Liver (tissue), 8 donors: ENCODE measurements at regions not wholly inside any gene's neighbourhood (a gene's known extent, or its start where the extent isn't known, plus 50 kb on each side); places are given as distances from the start of the nearest gene placed in this dataset.

ENCODE experiments used
- DNase-seq: peaks from one replicate; pipeline ENCODE4 v3.0.0-alpha.2; 2017; ENCODE audit warnings: low spot score
- H3K27ac ChIP-seq, 2 donors: one replicate each; pipeline ENCODE4 v1.7.0; 2013; ENCODE audit warnings: inconsistent platforms in 2 of 2, low read length in 2 of 2, control low read depth in 1 of 2, low read depth in 1 of 2, mild to moderate bottlenecking in 1 of 2
- H3K27me3 ChIP-seq, 4 donors: one replicate each; pipeline versions ENCODE4 v1.6.1 to v1.7.0; 2013; ENCODE audit warnings: low read length in 3 of 4, inconsistent platforms in 1 of 4, mild to moderate bottlenecking in 1 of 4, moderate library complexity in 1 of 4; ENCODE audit not compliant: control insufficient read depth in 4 of 4, insufficient read depth in 4 of 4
- H3K36me3 ChIP-seq, 4 donors: one replicate each; pipeline versions ENCODE4 v1.6.1 to v1.7.0; 2013; ENCODE audit warnings: low read length in 3 of 4, mild to moderate bottlenecking in 3 of 4, low read depth in 1 of 4, moderate library complexity in 1 of 4; ENCODE audit not compliant: control insufficient read depth in 4 of 4, insufficient read depth in 3 of 4
- H3K4me1 ChIP-seq, 4 donors: one replicate each; pipeline versions ENCODE4 v1.6.1 to v1.7.0; 2013; ENCODE audit warnings: low read length in 3 of 4, mild to moderate bottlenecking in 3 of 4, moderate library complexity in 1 of 4; ENCODE audit not compliant: control insufficient read depth in 4 of 4, insufficient read depth in 4 of 4
- H3K4me3 ChIP-seq, 3 donors: one replicate each; pipeline versions ENCODE4 v1.6.1 to v1.7.0; 2013; ENCODE audit warnings: low read length in 3 of 3, control low read depth in 1 of 3, low read depth in 1 of 3, mild to moderate bottlenecking in 1 of 3
- H3K9ac ChIP-seq, 2 donors: one replicate each; pipeline ENCODE4 v1.7.0; 2013; ENCODE audit warnings: low read length in 2 of 2, mild to moderate bottlenecking in 2 of 2, moderate library complexity in 2 of 2, control low read depth in 1 of 2, low read depth in 1 of 2
- H3K9me3 ChIP-seq, 4 donors: one replicate each; pipeline versions ENCODE4 v1.6.1 to v1.7.0; 2013; ENCODE audit warnings: low read length in 3 of 4; ENCODE audit not compliant: control insufficient read depth in 4 of 4
- ATF3 ChIP-seq: IDR thresholded peaks from 2 replicates; pipeline ENCODE4 v1.6.1; 2016; ENCODE audit warnings: antibody characterized with exemption
- CTCF ChIP-seq: fragments of 150-350 bp; IDR thresholded peaks from 2 replicates; pipeline ENCODE4 v1.5.1; 2017; ENCODE audit warnings: improper control_type of control experiment, low read depth, low read length; ENCODE audit not compliant: missing input control
- EGR1 ChIP-seq, 2 donors: IDR thresholded peaks; 2 replicates each; pipeline ENCODE4 v1.6.1; 2016 to 2018; ENCODE audit warnings: antibody characterized with exemption in 2 of 2, low read depth in 2 of 2
- FOXA1 ChIP-seq: IDR thresholded peaks from 2 replicates; pipeline ENCODE4 v1.6.1; 2016; ENCODE audit warnings: antibody characterized with exemption
- FOXA2 ChIP-seq: IDR thresholded peaks from 2 replicates; pipeline ENCODE4 v1.6.1; 2016; ENCODE audit warnings: antibody characterized with exemption
- GABPA ChIP-seq, 2 donors: IDR thresholded peaks in 1 of 2; conservative IDR thresholded peaks in 1 of 2; 2 replicates each; pipeline ENCODE4 v1.6.1; 2016; ENCODE audit warnings: antibody characterized with exemption in 2 of 2, mild to moderate bottlenecking in 1 of 2, moderate library complexity in 1 of 2
- HNF4A ChIP-seq, 2 donors: conservative IDR thresholded peaks; 2 replicates each; pipeline ENCODE4 v1.6.1; 2016; ENCODE audit warnings: antibody characterized with exemption in 2 of 2, mild to moderate bottlenecking in 2 of 2
- HNF4G ChIP-seq: IDR thresholded peaks from 2 replicates; pipeline ENCODE4 v1.6.1; 2016; ENCODE audit warnings: antibody characterized with exemption
- JUND ChIP-seq, 2 donors: IDR thresholded peaks; 2 replicates each; pipeline ENCODE4 v1.6.1; 2016; ENCODE audit warnings: antibody characterized with exemption in 2 of 2
- MAX ChIP-seq: IDR thresholded peaks from 2 replicates; pipeline ENCODE4 v1.6.1; 2016; ENCODE audit warnings: antibody characterized with exemption
- NR2F2 ChIP-seq: IDR thresholded peaks from 2 replicates; pipeline ENCODE4 v1.6.1; 2016; ENCODE audit warnings: antibody characterized with exemption
- RAD21 ChIP-seq, 2 donors: IDR thresholded peaks; 2 replicates each; pipeline ENCODE4 v1.6.1; 2016; ENCODE audit warnings: antibody characterized with exemption in 2 of 2, mild to moderate bottlenecking in 2 of 2
- REST ChIP-seq: IDR thresholded peaks from 2 replicates; pipeline ENCODE4 v1.6.1; 2016; ENCODE audit warnings: antibody characterized with exemption, mild to moderate bottlenecking
- RXRA ChIP-seq, 2 donors: IDR thresholded peaks; 2 replicates each; pipeline ENCODE4 v1.6.1; 2017 to 2018; ENCODE audit warnings: antibody characterized with exemption in 2 of 2, mild to moderate bottlenecking in 1 of 2
- SP1 ChIP-seq: IDR thresholded peaks from 2 replicates; pipeline ENCODE4 v1.6.1; 2018; ENCODE audit warnings: antibody characterized with exemption, mild to moderate bottlenecking
- TAF1 ChIP-seq: conservative IDR thresholded peaks from 2 replicates; pipeline ENCODE4 v1.6.1; 2016; ENCODE audit warnings: antibody characterized with exemption, mild to moderate bottlenecking
- YY1 ChIP-seq: IDR thresholded peaks from 2 replicates; pipeline ENCODE4 v1.6.1; 2016; ENCODE audit warnings: antibody characterized with exemption, mild to moderate bottlenecking
- ZBTB33 ChIP-seq: IDR thresholded peaks from 2 replicates; pipeline ENCODE4 v1.6.1; 2016; ENCODE audit warnings: antibody characterized with exemption
- WGBS: extraction: QIAGEN DNeasy Blood & Tissue Kit; methylation state at CpG from one replicate; pipeline ENCODE4 v1.1.7; 2013; 5-methylcytosine and 5-hydroxymethylcytosine counted together
- donor health status: healthy.
- donor health status: healthy.
- donor health status: healthy.
- donor health status: healthy.
- donor health status: healthy.

- H3K27me3 ChIP-seq: no peaks in the 10 kb centered on the region
- no peak for DNase-seq
- H3K9ac ChIP-seq: no peak overlapping the region
- TF ChIP-seq YY1: no peak
- no peak for TF ChIP-seq ZBTB33
- no peak for TF ChIP-seq SP1
- no peak for TF ChIP-seq HNF4A (conservative IDR thresholded peaks at IDR 0.05)
- TF ChIP-seq FOXA2: no peak
- TF ChIP-seq CTCF: no peak
- no peak for TF ChIP-seq TAF1
- TF ChIP-seq RXRA (IDR thresholded peaks at IDR 0.05): no peak
- TF ChIP-seq NR2F2: no peak
- TF ChIP-seq GABPA (IDR thresholded peaks at IDR 0.05 in 1 of 2, conservative IDR thresholded peaks at IDR 0.05 in 1 of 2): no peak
- TF ChIP-seq HNF4G: no peak
- no peak for TF ChIP-seq RAD21 (IDR thresholded peaks at IDR 0.05)
- TF ChIP-seq REST: no peak
- TF ChIP-seq JUND (IDR thresholded peaks at IDR 0.05): no peak
- TF ChIP-seq FOXA1: no peak
- TF ChIP-seq MAX: no peak
- no peaks in the 10 kb centered on the region for H3K4me1 ChIP-seq
- H3K36me3 ChIP-seq: no peaks in the 10 kb centered on the region
- H3K9me3 ChIP-seq: no peaks in the 10 kb centered on the region
- H3K27ac ChIP-seq: no peak overlapping the region
- whole genome bisulfite sequencing: 70% methylated on average over 1 of the region's 1 CpG
- no peak overlapping the region for H3K4me3 ChIP-seq
These were observed 416.1 kb downstream of the TBC1D32 start for GRCh38 chr6:120918137-120918536.

GRCh38 chr6:120916844-120917243 lies 417.4 kb downstream of the TBC1D32 start:
- WGBS: 69% methylated on average over 2 of the region's 2 CpGs

More at GRCh38 chr6:120916844-120917243, 417.4 kb downstream of the TBC1D32 start:
- H3K9ac ChIP-seq: no peak overlapping the region
- TF ChIP-seq JUND (IDR thresholded peaks at IDR 0.05) (no peak), EGR1 (IDR thresholded peaks at IDR 0.05; ENCODE audit: low read depth in 2 of 2) (no peak), NR2F2 (no peak), FOXA1 (no peak), GABPA (IDR thresholded peaks at IDR 0.05 in 1 of 2, conservative IDR thresholded peaks at IDR 0.05 in 1 of 2) (no peak), RAD21 (IDR thresholded peaks at IDR 0.05) (no peak), RXRA (IDR thresholded peaks at IDR 0.05) (no peak), ATF3 (no peak), FOXA2 (no peak), TAF1 (no peak), MAX (no peak), CTCF (no peak), HNF4A (conservative IDR thresholded peaks at IDR 0.05) (no peak), SP1 (no peak), ZBTB33 (no peak)
- H3K4me3 ChIP-seq: no peak overlapping the region
- DNase-seq: no peak
- peaks cover 0 to 2% (median 0%) of the 10 kb centered on the region in 4 donors for H3K9me3 ChIP-seq
- no peaks in the 10 kb centered on the region for H3K36me3 ChIP-seq
- no peak overlapping the region for H3K27ac ChIP-seq
- H3K4me1 ChIP-seq: no peaks in the 10 kb centered on the region
- H3K27me3 ChIP-seq: no peaks in the 10 kb centered on the region
